ENCODE measurements at regions not wholly inside any gene's neighbourhood (a gene's known extent, or its start where the extent isn't known, plus 50 kb on each side); places are given as distances from the start of the nearest gene placed in this dataset.

DNA sequence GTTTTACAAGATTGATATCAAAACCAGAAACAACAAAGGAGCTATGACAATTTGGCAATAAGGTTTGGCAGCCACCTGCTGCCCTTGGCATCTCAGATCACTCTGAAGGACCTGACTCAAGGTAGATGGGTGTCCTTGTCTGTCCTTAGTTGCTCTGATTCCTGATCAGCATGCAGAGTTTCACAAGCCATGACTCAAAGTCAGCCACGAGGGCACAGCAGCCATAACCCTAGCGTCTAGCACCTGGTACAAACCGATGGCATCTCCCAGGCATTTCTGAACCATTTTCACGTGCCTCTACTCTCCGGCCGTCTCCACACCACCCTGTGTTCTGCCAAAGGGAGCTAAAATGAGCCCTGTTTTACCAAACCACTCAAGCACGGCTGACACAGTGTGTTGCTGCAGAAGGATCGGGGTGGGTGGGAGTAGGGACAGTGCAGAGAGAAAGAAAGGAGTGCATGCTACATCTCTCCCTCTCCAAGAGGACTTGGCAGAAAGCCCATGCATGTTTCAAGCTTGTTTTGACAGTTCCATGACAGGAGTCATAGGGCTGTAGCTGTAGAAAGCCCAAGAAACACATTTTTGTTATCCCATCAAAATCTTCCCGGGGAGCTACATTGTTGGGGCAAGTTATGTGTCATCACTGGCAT lies 297.3 kb downstream of the ABCC12 start:
- DNase-seq (ENCODE audit: low read depth, low spot score) (no peak), FAIRE-seq (peak; percentile 86)
- H3K27me3 ChIP-seq (ENCODE audit: control insufficient read depth, extremely low read depth, insufficient read depth, low read length): no peaks in the 10 kb centered on the region
- no peak overlapping the region for H3K9ac ChIP-seq (ENCODE audit: control insufficient read depth, extremely low read depth, insufficient read depth, low read length)
- H3K4me3 ChIP-seq (ENCODE audit: control insufficient read depth in 2 of 3, extremely low read depth in 1 of 3, insufficient read depth in 2 of 3, low read depth in 1 of 3, low read length in 3 of 3): no peak overlapping the region
- H3K9me3 ChIP-seq (ENCODE audit: control insufficient read depth, low read depth, low read length): no peaks in the 10 kb centered on the region
- H2AFZ ChIP-seq (ENCODE audit: control insufficient read depth, low read length): peak overlapping the region; percentile 41
- no peak overlapping the region for H3K27ac ChIP-seq (ENCODE audit: control insufficient read depth, insufficient read depth, low read length)
- H4K20me1 ChIP-seq (ENCODE audit: control insufficient read depth, extremely low read depth, insufficient read depth, low read length): no peaks in the 10 kb centered on the region
- TF ChIP-seq, protein P1, sequence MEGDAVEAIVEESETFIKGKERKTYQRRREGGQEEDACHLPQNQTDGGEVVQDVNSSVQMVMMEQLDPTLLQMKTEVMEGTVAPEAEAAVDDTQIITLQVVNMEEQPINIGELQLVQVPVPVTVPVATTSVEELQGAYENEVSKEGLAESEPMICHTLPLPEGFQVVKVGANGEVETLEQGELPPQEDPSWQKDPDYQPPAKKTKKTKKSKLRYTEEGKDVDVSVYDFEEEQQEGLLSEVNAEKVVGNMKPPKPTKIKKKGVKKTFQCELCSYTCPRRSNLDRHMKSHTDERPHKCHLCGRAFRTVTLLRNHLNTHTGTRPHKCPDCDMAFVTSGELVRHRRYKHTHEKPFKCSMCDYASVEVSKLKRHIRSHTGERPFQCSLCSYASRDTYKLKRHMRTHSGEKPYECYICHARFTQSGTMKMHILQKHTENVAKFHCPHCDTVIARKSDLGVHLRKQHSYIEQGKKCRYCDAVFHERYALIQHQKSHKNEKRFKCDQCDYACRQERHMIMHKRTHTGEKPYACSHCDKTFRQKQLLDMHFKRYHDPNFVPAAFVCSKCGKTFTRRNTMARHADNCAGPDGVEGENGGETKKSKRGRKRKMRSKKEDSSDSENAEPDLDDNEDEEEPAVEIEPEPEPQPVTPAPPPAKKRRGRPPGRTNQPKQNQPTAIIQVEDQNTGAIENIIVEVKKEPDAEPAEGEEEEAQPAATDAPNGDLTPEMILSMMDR (optimal IDR thresholded peaks at IDR 0.05 in 1 of 3, IDR thresholded peaks at IDR 0.05 in 1 of 3, conservative IDR thresholded peaks at IDR 0.05 in 1 of 3; ENCODE audit: extremely low read depth in 1 of 3, insufficient read depth in 2 of 3, low read length in 3 of 3): no peak
- TF ChIP-seq EZH2 (IDR thresholded peaks at IDR 0.05; ENCODE audit: low read length): no peak
- H3K79me2 ChIP-seq (ENCODE audit: control insufficient read depth, insufficient read depth, low read length): no peaks in the 10 kb centered on the region
- no peaks in the 10 kb centered on the region for H3K9me1 ChIP-seq (ENCODE audit: control insufficient read depth, extremely low read depth, insufficient read depth, low read length)
- H3K4me2 ChIP-seq (ENCODE audit: control insufficient read depth, extremely low read depth, insufficient read depth, low read depth, low read length): peak overlapping the region; percentile 37
- dilution Hi-C loops (cut with MboI; ENCODE audit: extremely low pct_ligation_motif_present, low sequenced_read_pairs): no loop called here
- H3K36me3 ChIP-seq (ENCODE audit: control insufficient read depth in 2 of 2, extremely low read depth in 1 of 2, insufficient read depth in 2 of 2, low read length in 2 of 2): no peaks in the 10 kb centered on the region
- peaks cover 10% of the 10 kb centered on the region for H3K4me1 ChIP-seq (ENCODE audit: control insufficient read depth, extremely low read depth, insufficient read depth, low read length)

DNA sequence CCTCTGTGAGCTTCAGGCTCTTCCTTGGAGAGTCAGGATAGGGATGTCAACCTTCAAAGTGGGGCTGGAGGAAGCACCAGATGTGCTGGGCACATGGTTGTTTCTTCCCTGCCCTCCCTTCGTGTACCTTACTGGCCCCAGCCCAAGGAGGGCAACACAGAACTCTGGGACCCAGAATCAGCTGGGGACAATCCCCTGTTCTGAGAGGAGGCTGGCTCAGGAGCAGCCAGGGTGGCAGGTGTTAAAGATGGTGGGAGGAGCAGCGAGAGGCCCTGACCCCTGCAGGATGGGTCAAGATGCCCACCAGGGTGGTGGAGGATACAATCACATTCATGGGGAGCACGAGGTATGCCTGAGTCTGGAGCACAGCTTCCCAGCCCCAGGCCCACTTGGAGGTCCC lies 300.4 kb downstream of the ABCC12 start:
- Histone ChIP-seq H3K9ac (ENCODE audit: control insufficient read depth, extremely low read depth, insufficient read depth, low read length) (no peak overlapping the region), H3K4me3 (ENCODE audit: control insufficient read depth in 2 of 3, extremely low read depth in 1 of 3, insufficient read depth in 2 of 3, low read depth in 1 of 3, low read length in 3 of 3) (no peak overlapping the region), H3K79me2 (ENCODE audit: control insufficient read depth, insufficient read depth, low read length) (no peaks in the 10 kb centered on the region), H3K4me2 (ENCODE audit: control insufficient read depth, extremely low read depth, insufficient read depth, low read depth, low read length) (no peak overlapping the region), H3K9me1 (ENCODE audit: control insufficient read depth, extremely low read depth, insufficient read depth, low read length) (no peaks in the 10 kb centered on the region), H2AFZ (ENCODE audit: control insufficient read depth, low read length) (no peak overlapping the region), H3K9me3 (ENCODE audit: control insufficient read depth, low read depth, low read length) (no peaks in the 10 kb centered on the region), H3K27me3 (ENCODE audit: control insufficient read depth, extremely low read depth, insufficient read depth, low read length) (no peaks in the 10 kb centered on the region), H4K20me1 (ENCODE audit: control insufficient read depth, extremely low read depth, insufficient read depth, low read length) (no peaks in the 10 kb centered on the region), H3K36me3 (ENCODE audit: control insufficient read depth in 2 of 2, extremely low read depth in 1 of 2, insufficient read depth in 2 of 2, low read length in 2 of 2) (no peaks in the 10 kb centered on the region), H3K27ac (ENCODE audit: control insufficient read depth, insufficient read depth, low read length) (no peak overlapping the region), H3K4me1 (ENCODE audit: control insufficient read depth, extremely low read depth, insufficient read depth, low read length) (peaks cover 10% of the 10 kb centered on the region)
- TF ChIP-seq, protein P1 (optimal IDR thresholded peaks at IDR 0.05 in 1 of 3, IDR thresholded peaks at IDR 0.05 in 1 of 3, conservative IDR thresholded peaks at IDR 0.05 in 1 of 3; ENCODE audit: extremely low read depth in 1 of 3, insufficient read depth in 2 of 3, low read length in 3 of 3): no peak
- no peak for TF ChIP-seq EZH2 (IDR thresholded peaks at IDR 0.05; ENCODE audit: low read length)
- dilution Hi-C loops (cut with MboI; ENCODE audit: extremely low pct_ligation_motif_present, low sequenced_read_pairs): no loop called here
- DNase-seq (ENCODE audit: low read depth, low spot score): no peak
- no peak for FAIRE-seq
